ENCODE measurements at regions not wholly inside any gene's neighbourhood (a gene's known extent, or its start where the extent isn't known, plus 50 kb on each side); places are given as distances from the start of the nearest gene placed in this dataset.

GRCh38 chr22:48784701-48785503 lies 1042.8 kb downstream of the BRD1 start:
- DNase-seq: no peak
- no peaks in the 10 kb centered on the region for H3K4me1 ChIP-seq (ENCODE audit: insufficient read depth, low read length)
- ATAC-seq: no peak
- CTCF ChIA-PET: no interaction called here
- intact Hi-C loops (cut with micrococcal nuclease): no loop called here
- no peak overlapping the region for H3K27ac ChIP-seq (ENCODE audit: low read length)
- no peak overlapping the region for H3K4me2 ChIP-seq (ENCODE audit: low read length)
- H3K4me3 ChIP-seq (ENCODE audit: low read length): no peak overlapping the region
- H3K36me3 ChIP-seq (ENCODE audit: low read depth, low read length): no peaks in the 10 kb centered on the region
- TF ChIP-seq CTCF (conservative IDR thresholded peaks at IDR 0.05; ENCODE audit: low read depth, low read length) (no peak), EZH2phosphoT487 (IDR thresholded peaks at IDR 0.05; ENCODE audit: borderline replicate concordance, low read length) (no peak), EZH2 (IDR thresholded peaks at IDR 0.05; ENCODE audit: low read length, unreplicated experiment) (no peak)
- H3K9me3 ChIP-seq (ENCODE audit: low read length): no peaks in the 10 kb centered on the region
- H3K27me3 ChIP-seq (ENCODE audit: low read length): no peaks in the 10 kb centered on the region
- H3K79me2 ChIP-seq (ENCODE audit: low read length): no peaks in the 10 kb centered on the region
- no peaks in the 10 kb centered on the region for H3K9me2 ChIP-seq (replicated peaks; ENCODE audit: low read length)
- POLR2A ChIA-PET (ENCODE audit: unreplicated experiment): no interaction called here
- no peaks in the 10 kb centered on the region for H4K20me1 ChIP-seq (ENCODE audit: low read length)
- no peak overlapping the region for H3K9ac ChIP-seq (ENCODE audit: low read length)
- no peaks in the 10 kb centered on the region for H3F3A ChIP-seq (ENCODE audit: low read length, unreplicated experiment)
- BruUV-seq (replicated peaks): no TSS peak
- no peak overlapping the region for H2AFZ ChIP-seq (ENCODE audit: low read length)

GRCh38 chr22:48783821-48784266 lies 1043.8 kb downstream of the BRD1 start:
- Histone ChIP-seq H3K9ac (ENCODE audit: low read length) (no peak overlapping the region), H3K4me1 (ENCODE audit: insufficient read depth, low read length) (no peaks in the 10 kb centered on the region), H3F3A (ENCODE audit: low read length, unreplicated experiment) (no peaks in the 10 kb centered on the region), H3K9me3 (ENCODE audit: low read length) (no peaks in the 10 kb centered on the region), H3K27me3 (ENCODE audit: low read length) (no peaks in the 10 kb centered on the region), H3K36me3 (ENCODE audit: low read depth, low read length) (no peaks in the 10 kb centered on the region), H3K9me2 (replicated peaks; ENCODE audit: low read length) (no peaks in the 10 kb centered on the region), H3K4me2 (ENCODE audit: low read length) (no peak overlapping the region), H4K20me1 (ENCODE audit: low read length) (no peaks in the 10 kb centered on the region), H2AFZ (ENCODE audit: low read length) (no peak overlapping the region), H3K4me3 (ENCODE audit: low read length) (no peak overlapping the region), H3K27ac (ENCODE audit: low read length) (no peak overlapping the region), H3K79me2 (ENCODE audit: low read length) (no peaks in the 10 kb centered on the region)
- POLR2A ChIA-PET (ENCODE audit: unreplicated experiment): no interaction called here
- BruUV-seq (replicated peaks): no TSS peak
- TF ChIP-seq EZH2phosphoT487 (IDR thresholded peaks at IDR 0.05; ENCODE audit: borderline replicate concordance, low read length) (no peak), CTCF (conservative IDR thresholded peaks at IDR 0.05; ENCODE audit: low read depth, low read length) (no peak), EZH2 (IDR thresholded peaks at IDR 0.05; ENCODE audit: low read length, unreplicated experiment) (no peak)
- ATAC-seq (no peak), DNase-seq (no peak)
- intact Hi-C loops (cut with micrococcal nuclease): no loop called here
- CTCF ChIA-PET: no interaction called here

GRCh38 chr22:48782811-48783511 lies 1044.7 kb downstream of the BRD1 start:
- CTCF ChIA-PET: no interaction called here
- BruUV-seq (replicated peaks): no TSS peak
- H3K4me1 ChIP-seq (ENCODE audit: insufficient read depth, low read length): no peaks in the 10 kb centered on the region

More at GRCh38 chr22:48782811-48783511, 1044.7 kb downstream of the BRD1 start:
- Histone ChIP-seq H3F3A (ENCODE audit: low read length, unreplicated experiment) (no peaks in the 10 kb centered on the region), H3K27me3 (ENCODE audit: low read length) (no peaks in the 10 kb centered on the region), H3K27ac (ENCODE audit: low read length) (no peak overlapping the region), H4K20me1 (ENCODE audit: low read length) (no peaks in the 10 kb centered on the region), H3K4me3 (ENCODE audit: low read length) (no peak overlapping the region), H3K9me2 (replicated peaks; ENCODE audit: low read length) (no peaks in the 10 kb centered on the region), H3K9me3 (ENCODE audit: low read length) (no peaks in the 10 kb centered on the region), H3K9ac (ENCODE audit: low read length) (no peak overlapping the region), H3K79me2 (ENCODE audit: low read length) (no peaks in the 10 kb centered on the region), H2AFZ (ENCODE audit: low read length) (no peak overlapping the region), H3K4me2 (ENCODE audit: low read length) (no peak overlapping the region), H3K36me3 (ENCODE audit: low read depth, low read length) (no peaks in the 10 kb centered on the region)
- no peak for ATAC-seq
- TF ChIP-seq EZH2phosphoT487 (IDR thresholded peaks at IDR 0.05; ENCODE audit: borderline replicate concordance, low read length): no peak
- 0 out of 2 replicates have a peak, but pooled peaks have one; percentile 22 for TF ChIP-seq CTCF (conservative IDR thresholded peaks at IDR 0.05; ENCODE audit: low read depth, low read length)
- intact Hi-C loops (cut with micrococcal nuclease): no loop called here
- DNase-seq: no peak
- POLR2A ChIA-PET (ENCODE audit: unreplicated experiment): no interaction called here

Measured in PC-3 (cell line).